ENCODE measurements at regions not wholly inside any gene's neighbourhood (a gene's known extent, or its start where the extent isn't known, plus 50 kb on each side); places are given as distances from the start of the nearest gene placed in this dataset.
"Not testable (repeated sequence)": the region's sequence is repeated elsewhere in the genome, so short reads cannot be mapped to it uniquely, and the experiment has no call there.

- POLR2A ChIA-PET = interaction anchor here (1.0 to 1.6 kb wide), 2 partner anchors 22 to 36 kb away, joined by 7 to 11 read pairs; no protein-coding TSS in a partner anchor
- CTCF ChIA-PET (ENCODE audit: low intra/inter-chr PET ratio, low total read pairs); H3K27me3 ChIP-seq (ENCODE audit: control insufficient read depth in 1 of 2, insufficient read depth in 2 of 2, low read length in 2 of 2); H3K36me3 ChIP-seq (replicated peaks in 1 of 2; ENCODE audit: control insufficient read depth in 1 of 2, insufficient read depth in 2 of 2, low read length in 2 of 2); intact Hi-C loops (cut with micrococcal nuclease; ENCODE audit: unreplicated experiment); H3K4me3 ChIP-seq (replicated peaks in 1 of 3; ENCODE audit: insufficient read depth in 1 of 3, low read depth in 2 of 3, low read length in 3 of 3); H3K9me3 ChIP-seq (ENCODE audit: low read length); FAIRE-seq; H2AFZ ChIP-seq (ENCODE audit: low read length); H3K79me2 ChIP-seq (ENCODE audit: insufficient read depth, low read length); in situ Hi-C loops (cut with HindIII; ENCODE audit: extremely low pct_ligation_motif_present, low pct_unique_long_range_greater_than_20kb); H4K20me1 ChIP-seq (ENCODE audit: insufficient read depth, low read length); TF ChIP-seq LCORL (IDR thresholded peaks at IDR 0.05): not testable (repeated sequence)
- ATAC-seq (peak; percentile 94), DNase-seq (ENCODE audit: low spot score) (peak; percentile 94)
- peaks cover 68% of the 10 kb centered on the region for H3K4me1 ChIP-seq (ENCODE audit: insufficient read depth, low read length)
- WGBS (ENCODE audit: low lambda C conversion rate) = 19% methylated on average over 1 of the region's 1 CpG
- H3K9ac ChIP-seq (ENCODE audit: insufficient read depth, low read depth, low read length) = peak overlapping the region; percentile 24; the same call in 1 of the 2 replicates
- H3K27ac ChIP-seq (ENCODE audit: extremely low read length, insufficient read depth, low read length) = peak overlapping the region; percentile 73
- BruUV-seq (replicated peaks) = TSS peak; percentile 88
- peak overlapping the region; percentile 50 for H3K4me2 ChIP-seq (ENCODE audit: low read depth, low read length)
- TF ChIP-seq HNF4A (CRISPR knock-in tag; IDR thresholded peaks at IDR 0.05) (peak; percentile 93), TCF7 (IDR thresholded peaks at IDR 0.05; ENCODE audit: low read depth) (0 out of 2 replicates have a peak, but pooled peaks have one; percentile 6), PPARG (CRISPR knock-in tag; conservative IDR thresholded peaks at IDR 0.05) (0 out of 2 replicates have a peak, but pooled peaks have one; percentile 35), DPF2 (CRISPR knock-in tag; IDR thresholded peaks at IDR 0.05; ENCODE audit: borderline replicate concordance, low read depth) (peak; percentile 47; the same call in 1 of the 2 replicates), RXRB (CRISPR knock-in tag; IDR thresholded peaks at IDR 0.05; ENCODE audit: borderline replicate concordance) (peak; percentile 71), HNF1B (CRISPR knock-in tag; IDR thresholded peaks at IDR 0.05) (peak; percentile 50; the same call in 1 of the 2 replicates), SALL1 (CRISPR knock-in tag; IDR thresholded peaks at IDR 0.05) (peak; percentile 77), JUND (CRISPR knock-in tag; IDR thresholded peaks at IDR 0.05) (peak; percentile 83), UBTF (CRISPR knock-in tag; IDR thresholded peaks at IDR 0.05) (0 out of 2 replicates have a peak, but pooled peaks have one; percentile 28), HOMEZ (CRISPR knock-in tag; IDR thresholded peaks at IDR 0.05; ENCODE audit: low read depth) (0 out of 2 replicates have a peak, but pooled peaks have one; percentile 59), RCOR2 (CRISPR knock-in tag; IDR thresholded peaks at IDR 0.05) (peak; percentile 65), ZNF281 (CRISPR knock-in tag; IDR thresholded peaks at IDR 0.05; ENCODE audit: borderline replicate concordance) (0 out of 2 replicates have a peak, but pooled peaks have one; percentile 16), ZNF331 (CRISPR knock-in tag; IDR thresholded peaks at IDR 0.05) (peak; percentile 49; the same call in 1 of the 2 replicates), LCORL (CRISPR knock-in tag; IDR thresholded peaks at IDR 0.05) (peak; percentile 85)
Observed at GRCh38 chr1:148424143-148425003, 58.7 kb downstream of the PPIAL4G start.
